ENCODE measurements at regions not wholly inside any gene's neighbourhood (a gene's known extent, or its start where the extent isn't known, plus 50 kb on each side); places are given as distances from the start of the nearest gene placed in this dataset.

DNA sequence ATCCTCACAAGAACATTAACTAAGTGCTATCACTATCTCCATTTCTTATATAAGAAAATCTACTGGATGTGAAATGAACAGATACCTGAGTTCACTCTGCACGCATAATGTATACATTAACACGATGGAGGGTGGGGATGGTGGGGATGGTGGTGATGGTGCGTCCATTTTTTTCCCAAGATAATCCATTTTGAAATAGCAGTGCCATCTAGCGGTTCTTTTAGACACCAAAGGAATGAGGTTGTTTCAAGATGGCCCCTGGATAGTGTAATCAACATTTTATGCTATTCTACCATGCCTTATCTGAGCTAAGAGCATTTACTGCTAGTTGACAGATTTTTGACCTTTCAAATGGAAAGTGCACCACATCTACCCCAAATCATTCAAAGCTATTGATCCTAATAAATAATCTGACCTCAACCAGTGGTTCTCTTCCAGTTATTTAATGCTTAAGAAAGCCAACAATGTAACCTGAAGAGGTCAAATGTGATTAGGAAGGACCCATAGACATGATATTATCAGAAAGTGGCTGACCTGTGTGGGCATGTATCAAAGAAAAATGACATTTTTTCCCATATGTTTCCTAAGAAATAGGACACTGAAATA is 714.7 kb upstream of the TENM4 start:
- no peak for DNase-seq (ENCODE audit: low read depth)

DNA sequence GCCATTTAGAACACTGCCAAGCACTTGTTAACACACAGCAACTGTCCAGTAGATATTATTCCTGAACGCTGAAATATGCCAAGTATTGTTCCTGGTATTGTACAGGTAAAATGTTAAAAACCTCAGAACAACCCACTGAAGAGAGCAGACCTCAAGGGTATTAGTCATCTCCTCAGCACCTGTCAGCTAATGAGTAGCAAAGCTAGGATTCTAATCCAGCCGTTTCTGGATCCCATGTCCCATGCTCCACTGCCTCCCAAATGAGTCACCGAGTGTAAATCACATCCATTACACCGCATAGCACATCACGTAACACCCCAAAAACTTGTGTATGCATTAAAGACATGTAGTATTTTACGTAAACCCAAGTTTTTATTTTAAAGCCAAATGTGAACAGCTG is 705.4 kb upstream of the TENM4 start:
- no peak for DNase-seq (ENCODE audit: low read depth)

DNA sequence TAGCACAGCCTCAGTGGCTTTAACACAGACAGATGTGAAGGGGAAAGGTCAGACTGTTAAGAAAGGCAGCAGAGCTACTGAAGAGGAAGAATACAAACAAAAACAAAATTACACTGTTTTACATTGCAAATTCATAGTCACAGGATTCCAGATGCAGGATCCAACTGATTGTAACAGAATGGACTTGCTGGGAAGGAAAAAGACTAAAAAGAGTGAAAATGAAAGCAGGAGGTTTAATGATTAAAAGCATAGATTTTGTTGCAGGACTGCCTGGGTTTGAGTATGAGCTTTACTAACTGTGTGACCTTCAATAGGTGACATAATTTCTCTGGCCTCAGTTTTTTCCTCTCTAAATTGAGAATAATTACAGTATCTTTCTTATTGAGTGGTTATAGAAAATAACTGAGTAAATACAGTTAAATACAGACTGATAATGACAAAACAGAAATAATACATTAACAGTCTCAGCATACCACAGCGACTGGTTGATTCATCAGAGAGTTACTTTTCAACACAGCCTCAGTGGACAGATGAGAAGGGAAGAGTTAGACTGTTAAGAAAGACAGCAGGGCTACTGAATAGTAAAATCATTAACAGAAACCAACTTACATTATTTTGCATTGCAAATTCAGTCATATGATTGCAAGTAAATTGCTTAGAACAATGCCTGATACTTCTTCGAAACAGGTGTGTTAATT is 704.2 kb upstream of the TENM4 start:
- no peak for DNase-seq (ENCODE audit: low read depth)

DNA sequence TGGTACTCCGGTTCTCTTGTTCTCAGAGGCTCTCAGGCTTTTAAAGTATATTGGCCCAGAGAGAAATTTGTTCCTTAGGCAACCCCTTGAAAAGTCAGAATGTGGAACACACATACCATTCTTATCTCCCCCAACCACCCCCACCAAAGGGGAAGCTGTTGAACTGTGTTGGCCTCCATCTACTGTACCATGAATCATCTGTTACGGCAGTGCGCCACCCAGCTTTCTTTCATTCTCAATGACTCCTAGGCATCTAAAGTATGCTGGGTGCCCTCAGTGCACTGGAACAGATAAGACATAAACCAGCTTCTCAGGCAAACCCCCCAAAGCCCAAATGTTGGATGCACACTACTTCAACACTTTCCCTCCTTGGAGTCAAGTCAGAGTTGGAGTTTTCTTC is 696.2 kb upstream of the TENM4 start:
- DNase-seq (ENCODE audit: low read depth) = no peak

DNA sequence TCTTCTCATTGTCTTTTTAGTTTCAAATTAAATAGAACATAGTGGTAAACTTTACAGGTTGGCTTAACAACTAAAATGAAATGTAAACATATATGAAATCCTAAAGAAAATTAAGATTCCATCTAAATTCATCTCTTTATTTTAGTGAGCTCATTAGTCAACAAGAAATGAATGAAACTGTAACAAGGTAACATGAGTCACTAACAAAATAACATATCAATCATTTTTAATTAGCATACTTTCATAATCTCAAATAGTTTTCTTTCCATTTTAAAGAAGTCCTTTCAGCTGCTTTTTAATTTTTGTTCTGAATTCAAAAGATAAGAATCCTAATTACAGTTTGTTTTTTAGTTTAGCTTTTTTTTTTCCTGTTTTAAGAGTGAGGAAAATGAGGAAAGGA is 688.6 kb upstream of the TENM4 start:
- DNase-seq (ENCODE audit: low read depth) = no peak

DNA sequence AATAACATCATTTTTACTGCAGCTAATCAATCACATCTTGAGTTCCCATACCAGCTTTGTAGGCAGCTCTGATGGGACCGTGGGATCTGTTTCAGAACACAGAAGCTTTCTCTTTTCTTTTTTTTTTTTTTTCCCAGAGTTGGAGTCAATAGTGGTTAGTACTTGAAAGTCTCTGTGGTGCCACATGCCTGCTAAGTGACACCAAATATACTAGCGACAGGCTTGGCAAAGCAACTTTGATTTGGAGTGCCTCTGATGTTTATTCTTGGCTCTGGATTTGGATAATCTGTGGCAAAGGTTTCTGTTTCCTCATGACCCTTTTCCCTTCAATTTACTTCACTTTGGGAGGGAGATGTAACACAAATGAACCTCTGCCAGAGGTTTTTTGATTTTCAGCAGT is 681.4 kb upstream of the TENM4 start:
- no peak for DNase-seq (ENCODE audit: low read depth)

DNA sequence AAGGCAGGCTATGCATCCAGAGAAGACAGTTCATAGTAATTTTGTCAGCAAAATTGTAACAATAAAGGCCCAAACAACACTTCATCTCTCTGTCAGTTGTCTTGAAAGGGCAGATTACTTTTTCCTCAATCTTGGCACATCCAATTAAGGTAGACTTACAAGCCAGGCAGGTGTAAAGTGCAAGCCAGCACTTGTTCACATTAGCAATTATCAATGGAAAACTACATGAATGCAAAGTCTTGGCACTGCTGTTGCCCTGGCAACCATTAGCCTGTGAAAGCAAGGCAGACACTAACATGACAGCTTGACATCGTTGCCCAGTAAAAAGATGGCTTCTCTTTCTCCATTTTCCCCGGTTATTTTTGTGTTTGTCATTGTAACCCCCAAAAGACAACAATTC is 677.2 kb upstream of the TENM4 start:
- DNase-seq (ENCODE audit: low read depth) = no peak

DNA sequence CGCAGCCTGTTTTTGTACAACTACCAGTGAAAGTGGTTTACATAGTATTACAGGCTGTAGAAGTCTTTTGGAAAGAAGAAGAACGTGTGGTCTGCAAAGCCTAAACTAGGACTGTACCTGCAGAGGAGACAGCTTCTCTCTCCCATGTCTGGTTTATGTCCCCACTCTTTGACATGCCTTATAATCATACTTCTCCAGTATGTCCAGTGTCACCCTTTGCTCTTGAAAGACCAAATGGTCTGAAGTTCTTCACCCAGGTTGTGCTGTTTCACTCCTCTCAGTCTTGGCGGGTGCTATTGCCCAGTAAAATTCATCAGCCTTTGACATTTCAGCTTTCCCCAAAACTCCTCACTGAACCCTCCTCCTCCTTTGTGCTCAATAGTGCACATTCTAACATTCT is 676.0 kb upstream of the TENM4 start:
- DNase-seq (ENCODE audit: low read depth) = no peak

DNA sequence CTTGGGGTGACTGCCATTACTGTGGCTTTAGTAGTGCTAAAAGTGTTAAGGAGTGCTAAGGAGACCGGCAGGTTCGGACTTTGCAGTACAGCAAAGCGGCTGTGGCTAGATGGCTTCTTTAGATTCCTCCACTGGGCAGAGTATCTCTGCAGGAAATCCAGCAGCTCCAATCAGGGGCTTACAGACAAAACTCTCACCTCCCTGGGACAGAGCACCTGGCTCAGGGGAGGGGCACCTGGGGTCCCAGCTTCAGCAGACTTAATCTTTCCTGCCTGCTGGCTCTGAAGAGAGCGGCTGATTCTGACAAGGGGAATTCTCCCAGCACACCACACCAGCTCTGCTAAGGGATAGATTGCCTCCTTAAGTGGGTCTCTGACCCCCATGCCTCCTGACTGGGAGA is 668.8 kb upstream of the TENM4 start:
- no peak for DNase-seq (ENCODE audit: low read depth)

DNA sequence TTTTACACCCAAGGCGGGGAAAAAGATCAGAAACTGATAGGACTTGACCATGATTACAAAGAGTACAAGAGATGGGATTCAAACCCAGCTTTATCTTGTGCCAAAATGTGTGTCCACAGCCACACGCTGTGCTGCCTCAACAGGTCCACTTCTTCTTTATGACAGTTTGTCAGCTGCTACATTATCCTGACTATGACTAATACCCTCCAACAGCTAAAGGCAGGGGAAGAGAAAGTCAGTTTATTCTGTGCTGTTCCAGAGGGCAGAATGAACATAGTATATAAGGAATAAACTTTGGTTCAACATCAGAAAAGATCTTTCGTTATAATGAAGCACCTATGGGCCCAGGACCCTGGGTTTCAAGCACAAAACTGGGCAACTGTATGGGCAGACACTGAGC is 668.2 kb upstream of the TENM4 start:
- DNase-seq (ENCODE audit: low read depth) = no peak

DNA sequence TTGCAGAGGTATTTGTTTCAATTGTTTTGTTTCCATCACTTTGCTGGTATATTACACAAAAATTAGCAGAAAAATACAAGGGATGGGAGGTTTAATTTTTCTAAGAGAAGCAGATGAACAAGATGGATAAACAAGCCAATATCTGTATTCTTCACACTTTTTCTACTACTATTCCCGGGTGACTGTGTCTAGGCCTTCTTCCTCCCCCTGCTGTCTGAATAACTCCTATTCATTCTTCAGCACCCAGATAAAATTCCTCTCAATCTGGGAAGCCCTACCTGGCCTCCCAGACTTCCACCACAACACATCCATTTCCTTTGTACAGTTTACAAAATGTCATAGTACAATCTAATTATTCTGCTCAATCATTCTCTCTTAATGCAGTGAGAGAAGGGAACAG is 666.6 kb upstream of the TENM4 start:
- DNase-seq (ENCODE audit: low read depth) = no peak

DNA sequence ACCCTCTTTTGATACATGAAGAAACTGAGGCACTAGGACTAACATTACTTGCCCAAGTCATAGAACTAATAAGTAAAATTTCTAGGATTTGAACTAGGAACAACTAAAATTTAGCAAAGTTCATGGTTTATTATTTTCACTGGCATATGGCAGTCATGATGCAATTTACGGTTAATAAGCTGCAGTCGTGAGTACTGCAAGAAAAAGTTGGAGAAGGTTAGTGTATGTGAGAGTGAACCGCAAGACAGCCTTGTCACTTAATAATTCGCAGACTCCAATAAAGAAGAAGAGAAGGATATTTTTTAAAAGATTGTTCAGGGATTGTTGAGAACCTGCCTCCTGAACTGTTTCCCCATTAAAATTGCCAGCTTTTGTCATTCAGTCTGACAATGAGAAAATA is 663.4 kb upstream of the TENM4 start:
- no peak for DNase-seq (ENCODE audit: low read depth)

DNA sequence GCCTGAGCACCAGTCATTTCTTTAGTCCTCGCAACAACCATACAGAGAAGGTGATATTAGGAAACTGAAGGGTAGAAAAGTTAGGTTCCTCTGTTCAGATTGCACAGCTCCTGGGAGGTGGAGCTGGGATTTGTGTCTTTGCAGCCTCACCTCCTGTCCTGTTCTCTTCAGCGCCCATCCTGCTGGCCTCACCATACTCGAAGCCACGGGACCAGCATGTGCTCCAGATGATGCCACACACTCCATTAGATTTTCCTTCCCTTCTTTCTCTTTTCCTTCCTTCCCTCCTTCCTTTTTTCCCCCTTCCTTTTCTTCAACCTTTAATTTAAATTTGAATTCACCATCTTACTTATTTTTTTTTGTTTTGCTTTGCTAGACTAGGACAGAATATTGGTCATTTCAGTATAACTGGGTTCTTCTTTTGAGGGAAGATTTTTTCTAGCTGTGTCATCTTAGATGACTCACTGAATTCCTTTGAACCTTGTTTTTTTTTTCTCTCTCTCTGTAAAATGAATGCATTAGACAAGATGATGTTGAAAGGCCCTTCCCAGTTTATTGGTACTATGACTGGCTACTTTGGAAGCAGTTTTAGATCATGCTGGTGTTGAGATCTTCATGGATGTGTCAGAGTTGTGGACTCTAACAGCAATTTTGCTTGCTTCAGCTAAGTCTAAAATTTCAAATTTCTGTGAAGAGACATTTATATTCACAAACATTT is 662.5 kb upstream of the TENM4 start:
- DNase-seq (ENCODE audit: low read depth) = no peak

DNA sequence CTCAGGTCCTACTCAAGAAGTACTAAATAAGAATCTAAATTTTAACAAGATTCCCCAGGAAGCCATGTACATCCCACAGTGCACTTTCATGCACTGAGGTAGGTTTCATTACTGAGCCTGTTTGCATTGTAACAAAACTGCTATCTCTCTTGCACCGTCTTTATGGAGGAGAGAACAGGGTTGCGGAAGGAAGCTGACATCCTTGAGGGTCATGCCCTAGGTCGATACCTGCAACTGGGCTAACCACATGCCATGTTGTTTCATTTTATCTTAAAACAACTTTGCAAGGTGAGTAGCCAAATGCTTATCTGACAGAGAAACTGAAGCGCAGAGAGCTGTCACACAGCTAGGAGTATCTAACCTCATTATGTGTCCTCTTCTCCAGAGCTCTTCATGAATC is 656.3 kb upstream of the TENM4 start:
- DNase-seq (ENCODE audit: low read depth) = no peak

DNA sequence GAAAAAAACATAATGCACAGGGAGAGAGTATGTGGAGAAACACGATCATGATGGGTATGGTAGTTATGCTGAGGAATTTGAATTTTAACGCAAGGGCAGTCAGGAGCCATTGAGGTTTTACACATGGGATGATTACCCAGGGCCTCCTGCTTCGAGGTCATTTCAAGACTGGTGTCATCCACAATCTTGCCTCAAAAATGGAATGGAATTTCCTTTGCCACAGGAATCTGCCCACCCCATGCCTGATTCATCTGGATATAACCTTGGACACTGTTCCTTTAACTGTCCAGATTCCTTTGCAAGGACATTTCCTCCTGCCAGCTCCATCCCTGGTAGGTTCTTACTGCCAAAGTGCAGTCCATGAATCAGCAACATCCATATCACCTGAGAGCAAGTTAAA is 655.9 kb upstream of the TENM4 start:
- no peak for DNase-seq (ENCODE audit: low read depth)

DNA sequence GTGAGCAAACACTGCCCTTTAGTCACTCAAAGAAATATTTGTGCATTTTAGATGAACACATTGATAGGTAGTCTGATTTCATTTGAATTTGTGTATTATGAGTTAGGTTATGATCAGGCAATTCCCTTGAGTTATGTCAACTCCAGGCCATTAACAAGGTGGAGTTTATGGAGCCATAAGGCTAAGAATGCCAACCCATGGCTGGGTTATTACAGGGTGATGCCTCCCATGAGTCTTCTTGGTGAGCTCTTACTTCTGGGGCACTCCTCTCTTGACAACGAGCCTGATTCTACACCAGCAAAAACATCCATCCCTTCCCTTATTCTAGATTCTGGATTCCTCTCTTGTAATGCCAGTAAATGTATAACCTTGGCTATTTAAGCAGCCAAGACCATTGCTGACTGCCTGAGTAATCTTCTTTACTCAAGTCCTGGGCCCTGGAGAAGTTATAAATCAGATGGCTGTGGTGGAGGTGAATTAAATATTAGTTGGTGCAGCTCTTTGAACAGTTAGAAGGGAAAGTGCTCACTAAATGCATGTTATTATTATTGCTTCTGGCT is 645.7 kb upstream of the TENM4 start:
- no peak for DNase-seq (ENCODE audit: low read depth)

DNA sequence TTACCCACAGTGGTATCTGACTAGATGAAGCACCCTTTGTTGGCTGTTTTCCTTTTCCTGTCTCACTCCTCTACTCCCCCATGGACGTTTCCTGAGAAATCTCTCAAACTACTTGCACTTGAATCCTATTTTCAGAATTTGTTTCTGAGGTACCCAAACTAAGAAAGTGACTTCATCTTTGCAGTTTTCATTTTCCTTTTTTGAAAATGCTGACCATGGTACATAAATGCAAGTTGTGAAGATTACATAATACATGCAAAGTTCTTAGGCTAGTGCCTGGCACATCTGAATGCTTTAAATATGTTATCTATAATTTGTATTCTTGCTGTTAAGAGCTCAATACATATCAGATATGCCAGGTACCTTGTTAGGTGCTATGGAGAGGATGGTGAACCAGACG is 644.7 kb upstream of the TENM4 start:
- no peak for DNase-seq (ENCODE audit: low read depth)

DNA sequence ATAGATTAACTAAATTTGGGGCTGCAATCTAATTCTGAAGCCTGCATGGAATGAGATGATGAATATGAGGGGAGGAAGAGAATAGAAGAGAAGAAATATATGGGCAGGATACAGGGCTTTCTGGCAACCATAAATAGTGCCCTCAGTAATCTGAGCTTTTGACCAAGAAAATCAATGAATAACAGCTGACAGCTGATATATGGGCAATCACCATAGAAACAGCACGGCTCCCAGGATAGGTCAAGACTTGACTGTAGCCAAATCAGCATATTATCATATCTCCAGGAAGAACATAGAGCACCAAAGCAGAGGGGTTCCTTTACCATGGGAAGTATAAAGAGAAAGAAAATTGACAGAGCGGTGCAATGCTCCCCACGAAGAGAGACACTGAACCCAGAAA is 643.8 kb upstream of the TENM4 start:
- DNase-seq (ENCODE audit: low read depth) = no peak

DNA sequence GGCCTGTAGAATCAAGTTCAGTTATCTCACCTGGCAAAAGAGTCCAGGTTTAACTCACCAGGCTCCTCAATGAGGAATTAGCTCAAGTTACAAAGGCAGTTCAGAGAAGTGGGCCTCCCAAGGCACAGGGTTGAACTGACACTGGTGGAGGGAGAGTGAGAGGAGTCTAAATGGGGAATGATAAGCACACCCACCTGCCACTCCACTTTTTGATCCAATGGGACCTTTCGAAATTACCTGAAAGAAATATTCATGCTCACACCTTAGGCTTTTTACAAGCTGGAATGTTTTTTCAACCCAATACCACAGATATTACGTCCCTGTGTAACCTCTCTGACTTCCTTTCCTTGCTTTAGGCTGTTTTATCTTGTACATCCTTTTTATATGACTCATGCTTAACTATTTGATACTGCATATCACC is 642.7 kb upstream of the TENM4 start:
- no peak for DNase-seq (ENCODE audit: low read depth)

DNA sequence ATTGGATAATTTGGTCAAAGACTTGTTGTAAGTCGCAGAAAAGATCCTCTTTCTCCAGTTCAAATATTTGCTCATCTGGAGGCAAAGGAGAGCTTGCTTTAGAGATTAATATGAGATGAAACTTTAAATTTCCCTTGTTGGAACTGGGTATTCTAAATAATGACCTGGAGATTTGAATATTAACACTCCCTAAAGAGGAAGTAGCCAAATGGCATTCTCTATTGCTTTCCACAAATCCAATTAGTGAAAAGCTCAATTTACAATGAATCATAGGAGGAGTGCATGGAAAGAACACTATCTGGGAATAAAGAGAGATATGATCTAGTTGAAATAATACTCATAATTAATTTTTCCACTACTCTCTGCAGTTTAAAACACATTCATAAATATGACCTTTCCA is 641.6 kb upstream of the TENM4 start:
- no peak for DNase-seq (ENCODE audit: low read depth)

DNA sequence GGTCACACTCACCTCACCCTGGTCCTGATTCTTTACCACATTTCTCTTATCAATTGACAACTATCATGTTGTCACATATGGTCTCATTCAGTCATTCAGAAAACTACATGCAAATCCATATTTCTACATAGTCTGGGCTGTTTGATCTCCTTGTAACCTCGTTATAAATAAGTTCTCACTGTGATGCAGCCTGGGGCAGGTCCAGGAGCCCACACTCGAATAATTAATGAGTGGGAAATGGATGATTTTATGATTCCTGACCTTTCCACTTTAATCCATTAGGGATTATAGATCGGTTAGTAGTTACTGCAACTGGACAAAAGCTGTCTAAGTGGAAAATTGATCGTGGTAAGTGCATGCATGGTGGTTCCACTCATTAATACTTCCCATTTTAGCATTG is 636.3 kb upstream of the TENM4 start:
- DNase-seq (ENCODE audit: low read depth) = no peak

DNA sequence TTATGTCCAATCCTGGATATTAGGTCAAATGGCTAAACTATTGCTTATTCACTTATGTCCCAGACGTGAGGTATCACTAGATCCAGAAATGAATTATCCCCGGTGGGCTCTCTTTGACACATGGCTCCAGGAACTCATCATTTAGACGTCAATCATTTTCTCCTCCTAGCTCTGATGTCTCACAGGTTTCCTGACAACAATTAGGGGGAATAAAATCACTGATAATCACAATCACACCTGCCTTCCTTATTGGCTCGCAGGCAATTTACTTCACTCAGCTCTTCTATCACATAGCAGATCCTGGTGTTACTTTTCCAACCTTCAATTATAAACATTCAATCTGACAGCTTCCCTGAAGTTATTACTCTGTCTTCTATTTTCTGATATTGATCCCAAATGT is 634.0 kb upstream of the TENM4 start:
- no peak for DNase-seq (ENCODE audit: low read depth)

DNA sequence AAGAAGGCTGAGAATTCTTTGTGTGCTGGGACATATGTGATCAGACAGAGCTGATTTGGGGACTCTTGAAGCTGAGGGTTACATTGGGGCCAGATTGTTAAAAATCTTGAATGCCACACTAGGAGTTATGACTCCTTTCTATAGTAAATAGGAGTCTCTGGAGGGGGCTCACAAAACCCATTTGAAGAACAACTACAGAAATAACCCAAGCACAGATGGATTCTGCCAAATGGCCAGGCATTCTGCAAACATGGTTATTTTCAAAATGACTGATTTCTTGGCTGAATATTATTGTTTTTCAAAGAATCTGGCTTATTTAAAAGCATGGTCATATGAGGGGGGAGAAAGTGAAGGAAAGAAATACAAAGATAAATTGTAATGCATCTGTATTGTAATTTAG is 625.5 kb upstream of the TENM4 start:
- DNase-seq (ENCODE audit: low read depth) = no peak

Measured in activated T-cell treated with anti-CD3 and anti-CD28 coated beads for 48 hours (primary cell).